K562 (cell line): ENCODE measurements at regions not wholly inside any gene's neighbourhood (a gene's known extent, or its start where the extent isn't known, plus 50 kb on each side); places are given as distances from the start of the nearest gene placed in this dataset.

Experiments
- ATAC-seq: fragments of 200-7000 bp; cut with Tn5 transposase; 3 replicates; pipeline ENCODE4 v1.9.1; 2020; ENCODE audit warnings: moderate library complexity
- BruUV-seq: library from RNA; stranded (reverse); fragments of 400-500 nt; replicated peaks from 2 replicates; lab custom pipeline; 2021; lab: Mats Ljungman, UMichigan
- CTCF ChIA-PET: fragments of 300-600 bp; formaldehyde crosslinking; extraction: SDS; loops from one replicate; lab custom pipeline; 2021; ENCODE audit warnings: low intra/inter-chr PET ratio; lab: Yijun Ruan, JAX
- POLR2A ChIA-PET: fragments of 300-600, 350-650 bp; sonication (Branson Sonifier 250); formaldehyde crosslinking; extraction: SDS; loops from one replicate; lab custom pipeline; 2021; ENCODE audit warnings: antibody characterized with exemption, inconsistent platforms; lab: Yijun Ruan, JAX
- DNase-seq, 4 experiments: peaks; one replicate each; pipeline versions ENCODE4 v3.0.0 to v3.0.0-alpha.2; 2011 to 2018; ENCODE audit warnings: low spot score in 3 of 4, mixed read lengths in 3 of 4; ENCODE audit errors: extremely low read depth in 1 of 4
- FAIRE-seq: peaks from 2 replicates; lab custom pipeline; 2011; peaks lifted over from hg19 to GRCh38; lab: Jason Lieb, UNC
- H2AFZ ChIP-seq: 2 replicates; pipeline ENCODE4 v1.6.0; 2011; ENCODE audit warnings: low read depth, low read length, control low read depth, inconsistent platforms
- H3K27ac ChIP-seq: fragments of 200-600 bp; 3 replicates; pipeline ENCODE4 v1.8.0; 2011; ENCODE audit warnings: low read depth, mild to moderate bottlenecking, control low read depth, inconsistent platforms, low read length, moderate library complexity, mixed read lengths; ENCODE audit errors: extremely low read depth
- H3K27me3 ChIP-seq, 2 experiments: fragments of 300-600 bp in 1 of 2; 2 replicates in 1 of 2; 3 replicates in 1 of 2; pipeline versions ENCODE4 v1.6.0 to v1.8.0; 2011; ENCODE audit warnings: inconsistent platforms in 2 of 2, low read length in 2 of 2, mild to moderate bottlenecking in 1 of 2, mixed read lengths in 1 of 2, moderate library complexity in 1 of 2; ENCODE audit not compliant: control insufficient read depth in 2 of 2, insufficient read depth in 2 of 2
- H3K36me3 ChIP-seq: fragments of 300-600 bp; 3 replicates; pipeline ENCODE4 v1.8.0; 2011; ENCODE audit warnings: mild to moderate bottlenecking, low read length, inconsistent platforms; ENCODE audit not compliant: control insufficient read depth, insufficient read depth
- H3K4me1 ChIP-seq, 2 experiments: fragments of 200-600 bp in 1 of 2; replicated peaks in 1 of 2; 2 replicates in 1 of 2; 3 replicates in 1 of 2; pipeline versions ENCODE4 v1.5.1 to v1.8.0; 2011; ENCODE audit warnings: inconsistent platforms in 2 of 2, low read length in 2 of 2, mild to moderate bottlenecking in 1 of 2, mixed read lengths in 1 of 2, moderate library complexity in 1 of 2; ENCODE audit not compliant: control insufficient read depth in 2 of 2, insufficient read depth in 2 of 2
- H3K4me2 ChIP-seq: 2 replicates; pipeline ENCODE4 v1.6.1; 2011; ENCODE audit warnings: low read length, control low read depth, inconsistent platforms, mixed read lengths; ENCODE audit not compliant: insufficient read depth
- H3K4me3 ChIP-seq: fragments of 200-600 bp; sonication (generic), shearing (Covaris generic); 2 replicates; pipeline ENCODE4 v1.5.1; 2016; ENCODE audit warnings: control low read depth, inconsistent platforms
- H3K79me2 ChIP-seq: fragments of 200-600 bp; 3 replicates; pipeline ENCODE4 v1.8.0; 2011; ENCODE audit warnings: low read length, inconsistent platforms; ENCODE audit not compliant: control insufficient read depth, insufficient read depth
- H3K9ac ChIP-seq, 2 experiments: 2 replicates each; pipeline versions ENCODE4 v1.6.0 to v1.6.1; 2011; ENCODE audit warnings: low read depth in 2 of 2, low read length in 2 of 2, control low read depth in 1 of 2, inconsistent platforms in 1 of 2, mild to moderate bottlenecking in 1 of 2, mixed read lengths in 1 of 2; ENCODE audit not compliant: insufficient read depth in 1 of 2
- H3K9me1 ChIP-seq: one replicate; pipeline ENCODE4 v1.6.0; 2011; ENCODE audit warnings: inconsistent platforms, mild to moderate bottlenecking, low read length, moderate library complexity; ENCODE audit not compliant: control insufficient read depth, insufficient read depth
- H3K9me3 ChIP-seq: replicated peaks from 2 replicates; pipeline ENCODE4 v1.5.1; 2011; ENCODE audit warnings: low read depth, low read length, inconsistent platforms; ENCODE audit not compliant: control insufficient read depth, insufficient read depth
- H4K20me1 ChIP-seq: replicated peaks from 2 replicates; pipeline ENCODE4 v1.6.1; 2011; ENCODE audit warnings: low read length, inconsistent platforms, mixed read lengths; ENCODE audit not compliant: control insufficient read depth, insufficient read depth
- FUS ChIP-seq: fragments of 200-400 bp; formaldehyde crosslinking; optimal IDR thresholded peaks from 2 replicates; pipeline ENCODE3; 2017; ENCODE audit warnings: low read depth, low read length
- HDAC2 ChIP-seq: fragments of 450-650 bp; IDR thresholded peaks from 2 replicates; pipeline ENCODE4 v1.6.1; 2016; ENCODE audit warnings: mild to moderate bottlenecking
- KLF13 ChIP-seq: fragments of 450-650 bp; IDR thresholded peaks from 2 replicates; pipeline ENCODE4 v1.6.1; 2016; ENCODE audit warnings: missing genetic modification characterization, low read depth, mild to moderate bottlenecking, missing compliant biosample characterization, moderate library complexity, borderline replicate concordance
- RBM34 ChIP-seq: fragments of 200-400 bp; formaldehyde crosslinking; IDR thresholded peaks from 2 replicates; pipeline ENCODE4 v1.6.1; 2018; ENCODE audit warnings: low read length, borderline replicate concordance; ENCODE audit not compliant: insufficient read depth
- TAF7 ChIP-seq: fragments of 450-650 bp; IDR thresholded peaks from 2 replicates; pipeline ENCODE4 v1.6.1; 2016; ENCODE audit warnings: missing genetic modification characterization, missing compliant biosample characterization
- TARDBP ChIP-seq: fragments of 450-650 bp; IDR thresholded peaks from 2 replicates; pipeline ENCODE4 v1.6.1; 2016
- ZBTB8A ChIP-seq: fragments of 450-650 bp; IDR thresholded peaks from 2 replicates; pipeline ENCODE4 v1.6.1; 2018; ENCODE audit warnings: mild to moderate bottlenecking, moderate library complexity; ENCODE audit not compliant: partially characterized antibody
- ZNF124 ChIP-seq: sonication (generic); formaldehyde crosslinking; IDR thresholded peaks from 2 replicates; pipeline ENCODE4 v1.8.1; 2022; ENCODE audit warnings: missing genetic modification reagents
- ZNF436 ChIP-seq: fragments of 250-450, 450-650 bp; sonication (Bioruptor Pico); formaldehyde crosslinking; IDR thresholded peaks from 2 replicates; pipeline ENCODE4 v1.7.0; 2020; ENCODE audit warnings: mild to moderate bottlenecking
- ZSCAN29 ChIP-seq: fragments of 450-650 bp; IDR thresholded peaks from 2 replicates; pipeline ENCODE4 v1.6.1; 2017
- WGBS: fragments of 100-300 bp; shearing (Covaris generic); methylation state at CpG from one replicate; pipeline ENCODE4 v1.1.6; 2016; ENCODE audit warnings: low coverage, mixed read lengths; ENCODE audit not compliant: insufficient coverage; ENCODE audit errors: missing lambda C conversion rate; 5-methylcytosine and 5-hydroxymethylcytosine counted together
- in situ Hi-C: fragments of 300-500 bp; cut with MboI; formaldehyde crosslinking; loops from 4 replicates; pipeline ENCODE4 v1.15.0; 2018; ENCODE audit warnings: inconsistent platforms, mixed read lengths
- intact Hi-C: fragments of 100-400 bp; cut with micrococcal nuclease; formaldehyde crosslinking; loops from 2 replicates; pipeline ENCODE4 v1.14.2; 2022
- TF ChIP-seq, protein P1 (sequence below), 2 experiments: fragments of 250-450 bp in 1 of 2; fragments of 450-650 bp in 1 of 2; sonication (Bioruptor Pico) in 1 of 2; IDR thresholded peaks; 2 replicates each; pipeline versions ENCODE4 v1.6.1 to v1.8.0; 2016 to 2021; ENCODE audit warnings: mild to moderate bottlenecking in 2 of 2, moderate library complexity in 2 of 2, missing compliant biosample characterization in 1 of 2, missing genetic modification characterization in 1 of 2

DNA sequence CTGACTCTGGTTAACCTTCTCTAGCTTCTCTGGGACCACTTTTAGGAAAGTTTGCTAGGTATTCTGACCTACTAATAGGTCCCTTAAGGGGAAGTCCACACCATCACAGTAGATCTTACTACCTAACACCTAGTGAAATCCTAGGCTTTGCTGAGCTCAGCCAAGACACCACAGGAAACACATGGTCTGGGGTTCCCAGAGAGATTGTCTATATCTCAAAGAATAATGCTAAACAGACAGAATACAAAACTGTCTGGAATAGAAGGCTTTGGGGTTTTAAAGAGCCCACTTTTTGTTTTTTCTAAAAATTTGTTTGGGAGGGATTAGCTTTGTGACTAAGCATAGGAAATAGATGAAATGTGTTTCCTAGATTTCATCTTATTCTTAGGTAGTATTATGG, 395.1 kb downstream of the ARHGEF28 start:
- Histone ChIP-seq H3K9me1 (no peaks in the 10 kb centered on the region), H3K79me2 (no peaks in the 10 kb centered on the region), H3K9me3 (no peaks in the 10 kb centered on the region), H3K4me2 (no peak overlapping the region), H4K20me1 (0 out of 2 replicates have a peak, but pooled peaks cover 3% of the 10 kb centered on the region), H3K9ac (no peak overlapping the region), H3K27ac (no peak overlapping the region), H2AFZ (no peak overlapping the region), H3K4me1 (no peaks in the 10 kb centered on the region), H3K4me3 (no peak overlapping the region), H3K36me3 (no peaks in the 10 kb centered on the region), H3K27me3 (peaks cover 0 to 6% of the 10 kb centered on the region in 2 experiments; a peak in 1 of 5 replicates)
- ATAC-seq (no peak), FAIRE-seq (no peak), DNase-seq (no peak)
- intact Hi-C loops (no loop called here), in situ Hi-C loops (no loop called here)
- BruUV-seq = no TSS peak
- POLR2A ChIA-PET = interaction anchor here (0.9 kb wide), 1 partner anchor 10 kb away, joined by 4 read pairs; no protein-coding TSS in a partner anchor
- CTCF ChIA-PET = no interaction called here
- TF ChIP-seq KLF13 (no peak), FUS (no peak)

DNA sequence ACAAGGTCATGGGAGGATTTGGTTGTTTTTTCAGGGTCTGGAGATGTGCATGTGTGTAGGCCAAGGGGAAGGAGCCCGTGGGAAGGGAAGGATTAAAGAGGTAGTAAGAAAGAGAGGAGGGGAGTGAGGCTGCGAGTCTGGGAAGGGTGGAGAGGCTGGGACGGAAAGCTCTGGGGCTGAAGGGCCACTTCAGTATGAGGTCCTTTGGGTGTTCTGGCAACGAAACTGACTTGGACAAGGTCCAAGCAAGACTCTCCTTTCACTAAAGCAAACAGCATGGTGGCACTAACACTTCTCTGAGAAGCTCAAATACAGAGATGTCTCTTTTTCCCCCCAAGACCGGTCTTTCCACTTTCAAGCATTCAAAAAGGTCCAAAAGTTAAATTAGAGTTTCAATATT, 394.5 kb downstream of the ARHGEF28 start:
- no peaks in the 10 kb centered on the region for H3K9me1 ChIP-seq
- TF ChIP-seq ZNF124 = no peak
- TF ChIP-seq TARDBP = no peak
- TF ChIP-seq, protein P1, sequence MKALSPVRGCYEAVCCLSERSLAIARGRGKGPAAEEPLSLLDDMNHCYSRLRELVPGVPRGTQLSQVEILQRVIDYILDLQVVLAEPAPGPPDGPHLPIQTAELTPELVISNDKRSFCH (CRISPR knock-in tag; IDR thresholded peaks at IDR 0.05) = no peak
- TF ChIP-seq, protein P1 (tag; IDR thresholded peaks at IDR 0.05) = no peak
- no peak for TF ChIP-seq ZNF436
- no peak for TF ChIP-seq TAF7 (tag)
- TF ChIP-seq ZSCAN29 = no peak
- no peak for TF ChIP-seq RBM34
- no peak for TF ChIP-seq HDAC2
- TF ChIP-seq ZBTB8A = no peak
- TF ChIP-seq, all 486 proteins: peak for 0
- in situ Hi-C loops (no loop called here), intact Hi-C loops (no loop called here)
- Histone ChIP-seq H3K79me2 (no peaks in the 10 kb centered on the region), H3K4me1 (no peaks in the 10 kb centered on the region), H3K4me3 (no peak overlapping the region), H2AFZ (no peak overlapping the region), H3K9me3 (no peaks in the 10 kb centered on the region), H3K27ac (no peak overlapping the region), H3K36me3 (no peaks in the 10 kb centered on the region), H3K27me3 (peaks cover 0 to 6% of the 10 kb centered on the region in 2 experiments; a peak in 1 of 5 replicates), H4K20me1 (0 out of 2 replicates have a peak, but pooled peaks cover 3% of the 10 kb centered on the region), H3K4me2 (no peak overlapping the region), H3K9ac (no peak overlapping the region)
- WGBS = 6% methylated on average over 5 of the region's 5 CpGs
- ATAC-seq (no peak), DNase-seq (no peak), FAIRE-seq (no peak)
- ChIA-PET CTCF (no interaction called here), POLR2A (interaction anchor here (0.9 kb wide), 1 partner anchor 10 kb away, joined by 4 read pairs; no protein-coding TSS in a partner anchor)
- no TSS peak for BruUV-seq
